ENCODE measurements at regions not wholly inside any gene's neighbourhood (a gene's known extent, or its start where the extent isn't known, plus 50 kb on each side); places are given as distances from the start of the nearest gene placed in this dataset.
"Not testable (repeated sequence)": the region's sequence is repeated elsewhere in the genome, so short reads cannot be mapped to it uniquely, and the experiment has no call there.

- TF ChIP-seq, protein P1, sequence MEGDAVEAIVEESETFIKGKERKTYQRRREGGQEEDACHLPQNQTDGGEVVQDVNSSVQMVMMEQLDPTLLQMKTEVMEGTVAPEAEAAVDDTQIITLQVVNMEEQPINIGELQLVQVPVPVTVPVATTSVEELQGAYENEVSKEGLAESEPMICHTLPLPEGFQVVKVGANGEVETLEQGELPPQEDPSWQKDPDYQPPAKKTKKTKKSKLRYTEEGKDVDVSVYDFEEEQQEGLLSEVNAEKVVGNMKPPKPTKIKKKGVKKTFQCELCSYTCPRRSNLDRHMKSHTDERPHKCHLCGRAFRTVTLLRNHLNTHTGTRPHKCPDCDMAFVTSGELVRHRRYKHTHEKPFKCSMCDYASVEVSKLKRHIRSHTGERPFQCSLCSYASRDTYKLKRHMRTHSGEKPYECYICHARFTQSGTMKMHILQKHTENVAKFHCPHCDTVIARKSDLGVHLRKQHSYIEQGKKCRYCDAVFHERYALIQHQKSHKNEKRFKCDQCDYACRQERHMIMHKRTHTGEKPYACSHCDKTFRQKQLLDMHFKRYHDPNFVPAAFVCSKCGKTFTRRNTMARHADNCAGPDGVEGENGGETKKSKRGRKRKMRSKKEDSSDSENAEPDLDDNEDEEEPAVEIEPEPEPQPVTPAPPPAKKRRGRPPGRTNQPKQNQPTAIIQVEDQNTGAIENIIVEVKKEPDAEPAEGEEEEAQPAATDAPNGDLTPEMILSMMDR (IDR thresholded peaks at IDR 0.05; ENCODE audit: extremely low read depth, insufficient read depth, missing control alignments) = no peak
- no peak for DNase-seq (ENCODE audit: low spot score)
- in situ Hi-C loops (cut with MboI; ENCODE audit: low pct_unique_long_range_greater_than_20kb, low sequenced_read_pairs, unreplicated experiment) = no loop called here
These were observed 89.0 kb upstream of the GC start for GRCh38 chr4:71872767-71873415.

- in situ Hi-C loops (cut with MboI; ENCODE audit: low pct_unique_long_range_greater_than_20kb, low sequenced_read_pairs, unreplicated experiment) = no loop called here
- TF ChIP-seq, protein P1 (IDR thresholded peaks at IDR 0.05; ENCODE audit: extremely low read depth, insufficient read depth, missing control alignments) = no peak
These were observed 94.5 kb upstream of the GC start for GRCh38 chr4:71878376-71878775.

DNA sequence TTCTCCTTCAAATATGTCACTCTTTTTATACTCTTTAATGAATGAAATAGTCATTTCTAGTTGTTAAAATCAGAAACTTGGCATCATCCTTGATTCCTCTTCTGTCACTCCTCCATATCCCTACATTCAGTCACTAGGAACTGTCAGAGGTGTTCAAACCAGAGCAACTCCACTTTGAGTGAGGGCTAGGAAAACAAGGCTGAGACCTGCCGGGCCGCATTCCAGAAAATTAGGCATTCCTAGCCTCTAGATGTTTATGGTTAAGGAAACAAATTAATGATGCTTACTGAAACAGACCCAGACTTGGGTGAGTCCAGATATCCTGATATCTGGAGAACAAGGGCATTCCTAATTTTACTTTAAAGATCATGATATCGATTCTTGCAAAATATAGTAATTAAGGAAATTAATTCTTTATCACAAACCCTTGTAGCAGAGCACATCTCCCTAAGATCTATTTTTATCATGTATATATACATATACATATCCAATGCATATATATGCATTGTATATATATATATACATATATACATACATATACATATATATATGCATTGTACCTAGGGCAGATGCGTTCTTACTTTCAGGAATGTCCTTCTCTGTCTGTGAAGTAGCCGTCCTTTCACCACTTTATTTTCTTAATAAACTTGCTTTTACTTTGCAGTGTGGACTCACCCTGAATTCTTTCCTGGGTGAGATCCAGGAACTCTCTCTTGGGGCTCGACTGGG is 98.4 kb upstream of the GC start:
- in situ Hi-C loops (cut with MboI; ENCODE audit: low pct_unique_long_range_greater_than_20kb, low sequenced_read_pairs, unreplicated experiment) = no loop called here
- DNase-seq (ENCODE audit: low spot score) = no peak
- TF ChIP-seq, protein P1 (IDR thresholded peaks at IDR 0.05; ENCODE audit: extremely low read depth, insufficient read depth, missing control alignments) = no peak

More at GRCh38 chr4:71878376-71878775, 94.5 kb upstream of the GC start:
- DNase-seq (ENCODE audit: low spot score) = no peak

- DNase-seq (ENCODE audit: low spot score); in situ Hi-C loops (cut with MboI; ENCODE audit: low pct_unique_long_range_greater_than_20kb, low sequenced_read_pairs, unreplicated experiment): not testable (repeated sequence)
These were observed 116.5 kb upstream of the GC start for GRCh38 chr4:71900366-71900765.

- DNase-seq (ENCODE audit: low spot score); in situ Hi-C loops (cut with MboI; ENCODE audit: low pct_unique_long_range_greater_than_20kb, low sequenced_read_pairs, unreplicated experiment): not testable (repeated sequence)
These were observed 121.7 kb upstream of the GC start for GRCh38 chr4:71905594-71905993.

DNA sequence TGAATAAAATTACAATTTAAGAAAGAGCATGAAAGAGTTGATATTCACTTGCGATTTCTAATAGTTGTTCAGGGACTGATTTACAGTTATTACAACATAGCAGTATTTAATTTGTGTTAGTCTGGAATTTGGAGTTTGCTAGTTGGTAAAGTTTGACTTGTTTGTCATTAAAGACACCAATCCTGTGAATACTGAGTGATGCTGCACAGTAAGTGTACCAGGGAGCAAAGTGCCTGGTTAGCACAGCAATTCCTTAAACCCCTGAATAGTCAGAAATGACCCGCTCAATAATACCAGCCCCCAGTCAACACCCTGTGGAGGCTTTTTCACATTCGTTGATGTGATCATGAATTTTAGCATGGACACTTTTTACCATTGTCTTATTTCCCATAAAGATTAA is 122.2 kb upstream of the GC start:
- no peak for DNase-seq (ENCODE audit: low spot score)
- TF ChIP-seq, protein P1 (IDR thresholded peaks at IDR 0.05; ENCODE audit: extremely low read depth, insufficient read depth, missing control alignments) = no peak
- in situ Hi-C loops (cut with MboI; ENCODE audit: low pct_unique_long_range_greater_than_20kb, low sequenced_read_pairs, unreplicated experiment) = no loop called here

- in situ Hi-C loops (cut with MboI; ENCODE audit: low pct_unique_long_range_greater_than_20kb, low sequenced_read_pairs, unreplicated experiment) = no loop called here
- TF ChIP-seq, protein P1 (IDR thresholded peaks at IDR 0.05; ENCODE audit: extremely low read depth, insufficient read depth, missing control alignments) = no peak
- DNase-seq (ENCODE audit: low spot score) = no peak
These were observed 123.2 kb upstream of the GC start for GRCh38 chr4:71907071-71907470.
